ENCODE measurements at regions not wholly inside any gene's neighbourhood (a gene's known extent, or its start where the extent isn't known, plus 50 kb on each side); places are given as distances from the start of the nearest gene placed in this dataset.

GRCh38 chr9:23587433-23587832, 238.6 kb downstream of the ELAVL2 start:
- Mint-ChIP-seq H3K9me3 (no peaks in the 10 kb centered on the region), H3K27ac (no peak overlapping the region)
- H3K4me1 ChIP-seq: peaks cover 12% of the 10 kb centered on the region

GRCh38 chr9:23587903-23588302, 238.1 kb downstream of the ELAVL2 start:
- Histone ChIP-seq H3F3A (ENCODE audit: low read depth) (no peaks in the 10 kb centered on the region), H3K9me3 (ENCODE audit: low read depth) (no peaks in the 10 kb centered on the region), H2AFZ (replicated peaks) (no peak overlapping the region), H3K4me1 (peaks cover 13% of the 10 kb centered on the region), H3K27me3 (no peaks in the 10 kb centered on the region), H3K4me3 (no peak overlapping the region), H3K79me2 (ENCODE audit: low read depth) (no peaks in the 10 kb centered on the region), H3K9ac (no peak overlapping the region), H4K20me1 (ENCODE audit: low read depth) (no peaks in the 10 kb centered on the region), H3K4me2 (no peak overlapping the region), H3K36me3 (no peaks in the 10 kb centered on the region), H3K27ac (no peak overlapping the region)
- TF ChIP-seq EZH2phosphoT487 (IDR thresholded peaks at IDR 0.05) (no peak), CTCF (IDR thresholded peaks at IDR 0.05) (peak; percentile 25)
- Mint-ChIP-seq H3K27me3 (ENCODE audit: insufficient read depth, low read depth) (peaks cover 2% of the 10 kb centered on the region), H3K36me3 (no peaks in the 10 kb centered on the region), H3K9me3 (no peaks in the 10 kb centered on the region), H3K4me1 (peaks cover 3% of the 10 kb centered on the region), H3K27ac (no peak overlapping the region), H3K4me3 (no peak overlapping the region)
- DNase-seq (ENCODE audit: low spot score): peak; percentile 6

More at GRCh38 chr9:23587433-23587832, 238.6 kb downstream of the ELAVL2 start:
- no peaks in the 10 kb centered on the region for H3K27me3 ChIP-seq
- no peak overlapping the region for H3K9ac ChIP-seq
- H3K4me1 Mint-ChIP-seq: peaks cover 3% of the 10 kb centered on the region
- no peak for DNase-seq (ENCODE audit: low spot score)
- peaks cover 2% of the 10 kb centered on the region for H3K27me3 Mint-ChIP-seq (ENCODE audit: insufficient read depth, low read depth)
- no peak overlapping the region for H3K27ac ChIP-seq
- H3F3A ChIP-seq (ENCODE audit: low read depth): no peaks in the 10 kb centered on the region
- H3K36me3 Mint-ChIP-seq: no peaks in the 10 kb centered on the region
- no peak overlapping the region for H2AFZ ChIP-seq (replicated peaks)
- TF ChIP-seq CTCF (IDR thresholded peaks at IDR 0.05) (no peak), EZH2 (IDR thresholded peaks at IDR 0.05) (no peak), EZH2phosphoT487 (IDR thresholded peaks at IDR 0.05) (no peak)
- H3K4me3 ChIP-seq: no peak overlapping the region
- H4K20me1 ChIP-seq (ENCODE audit: low read depth): no peaks in the 10 kb centered on the region
- H3K79me2 ChIP-seq (ENCODE audit: low read depth): no peaks in the 10 kb centered on the region
- H3K9me3 ChIP-seq (ENCODE audit: low read depth): no peaks in the 10 kb centered on the region
- H3K4me3 Mint-ChIP-seq: no peak overlapping the region
- H3K4me2 ChIP-seq: no peak overlapping the region
- no peaks in the 10 kb centered on the region for H3K36me3 ChIP-seq

GRCh38 chr9:23590276-23591000, 235.6 kb downstream of the ELAVL2 start:
- H3K9me3 Mint-ChIP-seq: no peaks in the 10 kb centered on the region
- H3K27ac ChIP-seq: no peak overlapping the region
- DNase-seq (ENCODE audit: low spot score): no peak
- H3K27me3 Mint-ChIP-seq (ENCODE audit: insufficient read depth, low read depth): no peaks in the 10 kb centered on the region
- H3K4me3 Mint-ChIP-seq: no peak overlapping the region
- no peak for TF ChIP-seq EZH2 (IDR thresholded peaks at IDR 0.05)
- no peak for TF ChIP-seq CTCF (IDR thresholded peaks at IDR 0.05)
- no peak for TF ChIP-seq EZH2phosphoT487 (IDR thresholded peaks at IDR 0.05)
- no peak overlapping the region for H3K4me2 ChIP-seq
- H3K9me3 ChIP-seq (ENCODE audit: low read depth): no peaks in the 10 kb centered on the region
- H3K27me3 ChIP-seq: no peaks in the 10 kb centered on the region
- no peaks in the 10 kb centered on the region for H4K20me1 ChIP-seq (ENCODE audit: low read depth)
- no peaks in the 10 kb centered on the region for H3K79me2 ChIP-seq (ENCODE audit: low read depth)
- H3F3A ChIP-seq (ENCODE audit: low read depth): peaks cover 5% of the 10 kb centered on the region
- no peak overlapping the region for H3K9ac ChIP-seq
- no peaks in the 10 kb centered on the region for H3K36me3 ChIP-seq
- H3K27ac Mint-ChIP-seq: no peak overlapping the region
- H3K4me1 ChIP-seq: peaks cover 38% of the 10 kb centered on the region
- no peak overlapping the region for H3K4me3 ChIP-seq
- H2AFZ ChIP-seq (replicated peaks): no peak overlapping the region
- H3K36me3 Mint-ChIP-seq: no peaks in the 10 kb centered on the region
- peaks cover 3% of the 10 kb centered on the region for H3K4me1 Mint-ChIP-seq

Data from neural progenitor cell (in vitro differentiated cells).